ENCODE measurements at regions not wholly inside any gene's neighbourhood (a gene's known extent, or its start where the extent isn't known, plus 50 kb on each side); places are given as distances from the start of the nearest gene placed in this dataset.

- WGBS, 4 donors = 75 to 82% (median 79%) methylated on average over 10 of the region's 10 CpGs
- no peak overlapping the region for H3K4me3 ChIP-seq
- intact Hi-C loops (cut with DNase I) = no loop called here
- H3K4me1 ChIP-seq = peaks cover 0 to 8% (median 0%) of the 10 kb centered on the region in 12 donors
- peak overlapping the region in 11 of 12 donors; percentile 9 to 91 (median 48) for H3K27ac ChIP-seq
- H3K9me3 ChIP-seq = peaks cover 0 to 3% (median 0%) of the 10 kb centered on the region in 12 donors
- ATAC-seq (peak in 1 of 4 donors; percentile 6), DNase-seq (no peak)
- H3K27me3 ChIP-seq = no peaks in the 10 kb centered on the region
- no peaks in the 10 kb centered on the region for H3K36me3 ChIP-seq
- TF ChIP-seq CTCF (IDR thresholded peaks at IDR 0.05) = no peak
- TF ChIP-seq POLR2A (IDR thresholded peaks at IDR 0.05) = no peak
These were observed 336.6 kb upstream of the DAB2 start for GRCh38 chr5:39761199-39761950.

- H3K9me3 ChIP-seq = peaks cover 0 to 3% (median 0%) of the 10 kb centered on the region in 12 donors
- H3K27ac ChIP-seq = peak overlapping the region in 11 of 12 donors; percentile 14 to 91 (median 68)
- TF ChIP-seq POLR2A (IDR thresholded peaks at IDR 0.05) (no peak), CTCF (IDR thresholded peaks at IDR 0.05) (no peak)
- H3K4me1 ChIP-seq = peaks cover 0 to 8% (median 0%) of the 10 kb centered on the region in 12 donors
- 44 to 57% (median 49%) methylated on average over 5 of the region's 5 CpGs for WGBS, 4 donors
- DNase-seq (peak in 3 of 5 donors; percentile 22 to 38 (median 27)), ATAC-seq (peak; percentile 83 to 96 (median 92))
- intact Hi-C loops (cut with DNase I) = no loop called here
- H3K4me3 ChIP-seq = no peak overlapping the region
- no peaks in the 10 kb centered on the region for H3K36me3 ChIP-seq
- H3K27me3 ChIP-seq = no peaks in the 10 kb centered on the region
These were observed 335.8 kb upstream of the DAB2 start for GRCh38 chr5:39760385-39761198.

- Histone ChIP-seq H3K27ac (peak overlapping the region in 7 of 12 donors; percentile 43 to 91 (median 68)), H3K9me3 (peaks cover 0 to 3% (median 0%) of the 10 kb centered on the region in 12 donors), H3K4me3 (no peak overlapping the region), H3K4me1 (peaks cover 0 to 8% (median 0%) of the 10 kb centered on the region in 12 donors), H3K36me3 (no peaks in the 10 kb centered on the region), H3K27me3 (no peaks in the 10 kb centered on the region)
- no peak for DNase-seq
- ATAC-seq = no peak
- TF ChIP-seq CTCF (IDR thresholded peaks at IDR 0.05) (no peak), POLR2A (IDR thresholded peaks at IDR 0.05) (no peak)
- intact Hi-C loops (cut with DNase I) = no loop called here
These were observed 334.9 kb upstream of the DAB2 start for GRCh38 chr5:39759701-39760100.

GRCh38 chr5:39758426-39758825, 333.6 kb upstream of the DAB2 start:
- WGBS, 4 donors = 66 to 82% (median 79%) methylated on average over 3 of the region's 3 CpGs
- ATAC-seq (no peak), DNase-seq (no peak)
- H3K27ac ChIP-seq = peak overlapping the region in 2 of 12 donors; percentile 70 to 84
- no peak overlapping the region for H3K4me3 ChIP-seq
- no peaks in the 10 kb centered on the region for H3K9me3 ChIP-seq
- intact Hi-C loops (cut with DNase I) = no loop called here
- peaks cover 0 to 8% (median 0%) of the 10 kb centered on the region in 12 donors for H3K4me1 ChIP-seq
- no peak for TF ChIP-seq POLR2A (IDR thresholded peaks at IDR 0.05)
- TF ChIP-seq CTCF (IDR thresholded peaks at IDR 0.05) = no peak
- H3K36me3 ChIP-seq = no peaks in the 10 kb centered on the region
- no peaks in the 10 kb centered on the region for H3K27me3 ChIP-seq

Data from heart left ventricle (tissue), 16 donors.